C4-2B (cell line): ENCODE measurements at regions not wholly inside any gene's neighbourhood (a gene's known extent, or its start where the extent isn't known, plus 50 kb on each side); places are given as distances from the start of the nearest gene placed in this dataset.

Experiments
- CTCF ChIP-seq: fragments of 450-650 bp; conservative IDR thresholded peaks from 2 replicates; pipeline ENCODE4 v1.5.1; 2017; ENCODE audit warnings: mild to moderate bottlenecking
- ZFX ChIP-seq: fragments of 450-650 bp; IDR thresholded peaks from 2 replicates; pipeline ENCODE4 v1.6.1; 2017

DNA sequence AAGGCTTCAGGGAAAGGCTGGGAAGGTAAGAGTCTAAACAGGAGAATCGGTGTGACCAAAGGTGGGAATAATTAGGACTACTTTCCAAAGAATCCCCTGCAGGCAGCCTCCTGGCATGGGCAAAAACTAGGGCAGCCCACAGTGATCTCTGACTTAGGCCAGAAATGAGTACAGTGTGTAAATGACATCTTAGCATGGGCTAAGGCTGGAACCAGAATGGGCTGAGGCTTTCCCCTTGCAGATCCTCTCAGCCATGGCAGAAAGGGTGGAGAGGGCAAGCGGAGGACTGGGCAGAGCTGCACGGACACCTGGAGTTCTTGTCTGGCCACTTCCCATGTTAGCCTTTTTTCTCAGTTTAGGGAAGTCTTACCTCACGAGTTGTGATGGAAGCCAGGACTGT lies 69.9 kb upstream of the FOXQ1 start:
- TF ChIP-seq CTCF (no peak), ZFX (no peak)
